Activated naive CD8-positive, alpha-beta T cell treated with anti-CD3 and anti-CD28 coated beads, Interleukin-2, amount 10 ng/mL, durations not matched to agents 7 days and 5 days (primary cell): ENCODE measurements at regions not wholly inside any gene's neighbourhood (a gene's known extent, or its start where the extent isn't known, plus 50 kb on each side); places are given as distances from the start of the nearest gene placed in this dataset.

Experiments
- ATAC-seq: fragments of 150-1000 bp; cut with Tn5 transposase; one replicate; pipeline ENCODE4 v1.10.0; 2021; ENCODE audit warnings: low read depth, moderate library complexity
- POLR2A ChIA-PET: fragments of 350-600 bp; sonication (Branson Sonifier 250); formaldehyde crosslinking; loops from one replicate; lab custom pipeline; 2021; ENCODE audit warnings: antibody characterized with exemption; lab: Charles Lee
- DNase-seq: peaks from one replicate; pipeline ENCODE4 v3.0.0; 2021
- H3K27ac Mint-ChIP-seq: one replicate; pipeline ENCODE4 v1.8.0; 2022; ENCODE audit warnings: mild to moderate bottlenecking, mixed read lengths
- H3K27me3 Mint-ChIP-seq: one replicate; pipeline ENCODE4 v1.8.0; 2022; ENCODE audit warnings: mild to moderate bottlenecking, moderate library complexity, mixed read lengths
- H3K36me3 Mint-ChIP-seq: one replicate; pipeline ENCODE4 v1.8.0; 2021; ENCODE audit warnings: mild to moderate bottlenecking, mixed read lengths
- H3K4me1 Mint-ChIP-seq: one replicate; pipeline ENCODE4 v1.8.0; 2021; ENCODE audit warnings: mixed read lengths
- H3K4me3 Mint-ChIP-seq: one replicate; pipeline ENCODE4 v1.8.0; 2022; ENCODE audit warnings: mild to moderate bottlenecking, moderate library complexity, mixed read lengths
- H3K9me3 Mint-ChIP-seq: one replicate; pipeline ENCODE4 v1.8.0; 2021; ENCODE audit warnings: mixed read lengths

GRCh38 chr13:64069892-64070291 lies 2654.2 kb upstream of the PCDH20 start:
- no peaks in the 10 kb centered on the region for H3K27me3 Mint-ChIP-seq
- POLR2A ChIA-PET, result no interaction called here
- DNase-seq (no peak), ATAC-seq (no peak)
- H3K4me3 Mint-ChIP-seq, result no peak overlapping the region
- H3K27ac Mint-ChIP-seq, result no peak overlapping the region
- H3K9me3 Mint-ChIP-seq, result no peaks in the 10 kb centered on the region
- no peaks in the 10 kb centered on the region for H3K4me1 Mint-ChIP-seq
- H3K36me3 Mint-ChIP-seq, result no peaks in the 10 kb centered on the region

- H3K4me3 Mint-ChIP-seq, result no peak overlapping the region
These were observed 2651.1 kb upstream of the PCDH20 start for GRCh38 chr13:64066711-64067110.

GRCh38 chr13:64061649-64062048 lies 2646.0 kb upstream of the PCDH20 start:
- Mint-ChIP-seq H3K27ac (no peak overlapping the region), H3K27me3 (no peaks in the 10 kb centered on the region)
- no peak for ATAC-seq

More at GRCh38 chr13:64066711-64067110, 2651.1 kb upstream of the PCDH20 start:
- no peak for DNase-seq
- Mint-ChIP-seq H3K27me3 (no peaks in the 10 kb centered on the region), H3K27ac (no peak overlapping the region), H3K9me3 (peaks cover 1% of the 10 kb centered on the region), H3K36me3 (no peaks in the 10 kb centered on the region), H3K4me1 (no peaks in the 10 kb centered on the region)
- no peak for ATAC-seq
- POLR2A ChIA-PET, result no interaction called here

GRCh38 chr13:64057372-64058020 lies 2641.8 kb upstream of the PCDH20 start:
- Mint-ChIP-seq H3K9me3 (peaks cover 1% of the 10 kb centered on the region), H3K4me3 (no peak overlapping the region)

More at GRCh38 chr13:64061649-64062048, 2646.0 kb upstream of the PCDH20 start:
- H3K4me1 Mint-ChIP-seq, result no peaks in the 10 kb centered on the region
- H3K9me3 Mint-ChIP-seq, result peaks cover 1% of the 10 kb centered on the region
- H3K4me3 Mint-ChIP-seq, result no peak overlapping the region
- no peaks in the 10 kb centered on the region for H3K36me3 Mint-ChIP-seq
- no peak for DNase-seq
- POLR2A ChIA-PET, result no interaction called here

GRCh38 chr13:64054321-64054720 lies 2638.7 kb upstream of the PCDH20 start:
- POLR2A ChIA-PET, result no interaction called here
- no peak overlapping the region for H3K27ac Mint-ChIP-seq
- no peaks in the 10 kb centered on the region for H3K4me1 Mint-ChIP-seq
- no peak overlapping the region for H3K4me3 Mint-ChIP-seq
- no peaks in the 10 kb centered on the region for H3K36me3 Mint-ChIP-seq
- H3K27me3 Mint-ChIP-seq, result no peaks in the 10 kb centered on the region
- H3K9me3 Mint-ChIP-seq, result no peaks in the 10 kb centered on the region
- DNase-seq (no peak), ATAC-seq (no peak)

More at GRCh38 chr13:64057372-64058020, 2641.8 kb upstream of the PCDH20 start:
- POLR2A ChIA-PET, result no interaction called here
- DNase-seq (no peak), ATAC-seq (no peak)
- no peaks in the 10 kb centered on the region for H3K4me1 Mint-ChIP-seq
- H3K36me3 Mint-ChIP-seq, result no peaks in the 10 kb centered on the region
- no peaks in the 10 kb centered on the region for H3K27me3 Mint-ChIP-seq
- no peak overlapping the region for H3K27ac Mint-ChIP-seq

GRCh38 chr13:64052521-64052920 lies 2636.9 kb upstream of the PCDH20 start:
- Mint-ChIP-seq H3K36me3 (no peaks in the 10 kb centered on the region), H3K4me1 (no peaks in the 10 kb centered on the region), H3K9me3 (no peaks in the 10 kb centered on the region), H3K4me3 (no peak overlapping the region), H3K27me3 (no peaks in the 10 kb centered on the region), H3K27ac (no peak overlapping the region)
- DNase-seq (no peak), ATAC-seq (no peak)
- POLR2A ChIA-PET, result no interaction called here

- H3K36me3 Mint-ChIP-seq, result no peaks in the 10 kb centered on the region
- ATAC-seq, result no peak
- H3K4me3 Mint-ChIP-seq, result no peak overlapping the region
- no peak overlapping the region for H3K27ac Mint-ChIP-seq
- no peaks in the 10 kb centered on the region for H3K4me1 Mint-ChIP-seq
- POLR2A ChIA-PET, result no interaction called here
- no peak for DNase-seq
- no peaks in the 10 kb centered on the region for H3K9me3 Mint-ChIP-seq
- no peaks in the 10 kb centered on the region for H3K27me3 Mint-ChIP-seq
These were observed 2635.6 kb upstream of the PCDH20 start for GRCh38 chr13:64051278-64051677.

GRCh38 chr13:64041296-64041695 lies 2625.6 kb upstream of the PCDH20 start:
- ATAC-seq, result no peak
- H3K9me3 Mint-ChIP-seq, result no peaks in the 10 kb centered on the region

GRCh38 chr13:64033921-64034320 lies 2618.3 kb upstream of the PCDH20 start:
- no peaks in the 10 kb centered on the region for H3K9me3 Mint-ChIP-seq
- DNase-seq (no peak), ATAC-seq (no peak)
- no peaks in the 10 kb centered on the region for H3K4me1 Mint-ChIP-seq
- no peak overlapping the region for H3K27ac Mint-ChIP-seq
- POLR2A ChIA-PET, result no interaction called here
- no peaks in the 10 kb centered on the region for H3K27me3 Mint-ChIP-seq
- H3K36me3 Mint-ChIP-seq, result no peaks in the 10 kb centered on the region
- H3K4me3 Mint-ChIP-seq, result no peak overlapping the region

More at GRCh38 chr13:64041296-64041695, 2625.6 kb upstream of the PCDH20 start:
- POLR2A ChIA-PET, result no interaction called here
- no peak overlapping the region for H3K4me3 Mint-ChIP-seq
- no peaks in the 10 kb centered on the region for H3K4me1 Mint-ChIP-seq
- no peaks in the 10 kb centered on the region for H3K36me3 Mint-ChIP-seq
- H3K27me3 Mint-ChIP-seq, result no peaks in the 10 kb centered on the region
- DNase-seq, result no peak
- no peak overlapping the region for H3K27ac Mint-ChIP-seq

GRCh38 chr13:64029343-64030093 lies 2613.9 kb upstream of the PCDH20 start:
- POLR2A ChIA-PET, result no interaction called here
- no peaks in the 10 kb centered on the region for H3K27me3 Mint-ChIP-seq
- peaks cover 2% of the 10 kb centered on the region for H3K9me3 Mint-ChIP-seq
- ATAC-seq, result no peak
- no peaks in the 10 kb centered on the region for H3K36me3 Mint-ChIP-seq
- H3K4me3 Mint-ChIP-seq, result no peak overlapping the region
- no peak for DNase-seq
- no peak overlapping the region for H3K27ac Mint-ChIP-seq
- H3K4me1 Mint-ChIP-seq, result no peaks in the 10 kb centered on the region

- H3K4me1 Mint-ChIP-seq, result no peaks in the 10 kb centered on the region
These were observed 2612.9 kb upstream of the PCDH20 start for GRCh38 chr13:64028551-64028950.

GRCh38 chr13:64020126-64020525 lies 2604.5 kb upstream of the PCDH20 start:
- DNase-seq (no peak), ATAC-seq (no peak)
- Mint-ChIP-seq H3K4me1 (no peaks in the 10 kb centered on the region), H3K36me3 (no peaks in the 10 kb centered on the region), H3K27ac (no peak overlapping the region), H3K27me3 (no peaks in the 10 kb centered on the region), H3K9me3 (peaks cover 1% of the 10 kb centered on the region), H3K4me3 (no peak overlapping the region)
- POLR2A ChIA-PET, result no interaction called here

More at GRCh38 chr13:64028551-64028950, 2612.9 kb upstream of the PCDH20 start:
- H3K4me3 Mint-ChIP-seq, result no peak overlapping the region
- no peak for DNase-seq
- no peak overlapping the region for H3K27ac Mint-ChIP-seq
- H3K36me3 Mint-ChIP-seq, result no peaks in the 10 kb centered on the region
- H3K27me3 Mint-ChIP-seq, result no peaks in the 10 kb centered on the region
- no peak for ATAC-seq
- POLR2A ChIA-PET, result no interaction called here
- peaks cover 2% of the 10 kb centered on the region for H3K9me3 Mint-ChIP-seq

- no peaks in the 10 kb centered on the region for H3K4me1 Mint-ChIP-seq
- no peak overlapping the region for H3K27ac Mint-ChIP-seq
- ATAC-seq (no peak), DNase-seq (no peak)
- POLR2A ChIA-PET, result no interaction called here
- no peak overlapping the region for H3K4me3 Mint-ChIP-seq
- no peaks in the 10 kb centered on the region for H3K27me3 Mint-ChIP-seq
- H3K36me3 Mint-ChIP-seq, result no peaks in the 10 kb centered on the region
- H3K9me3 Mint-ChIP-seq, result peaks cover 3% of the 10 kb centered on the region
These were observed 2591.7 kb upstream of the PCDH20 start for GRCh38 chr13:64007339-64007738.

GRCh38 chr13:64000321-64000720 lies 2584.7 kb upstream of the PCDH20 start:
- H3K9me3 Mint-ChIP-seq, result peaks cover 8% of the 10 kb centered on the region
- H3K27me3 Mint-ChIP-seq, result no peaks in the 10 kb centered on the region
- ATAC-seq, result no peak
- DNase-seq, result no peak
- H3K36me3 Mint-ChIP-seq, result no peaks in the 10 kb centered on the region
- H3K27ac Mint-ChIP-seq, result no peak overlapping the region
- H3K4me3 Mint-ChIP-seq, result no peak overlapping the region
- POLR2A ChIA-PET, result no interaction called here
- H3K4me1 Mint-ChIP-seq, result no peaks in the 10 kb centered on the region
